ENCODE measurements at regions not wholly inside any gene's neighbourhood (a gene's known extent, or its start where the extent isn't known, plus 50 kb on each side); places are given as distances from the start of the nearest gene placed in this dataset.

- no peak for DNase-seq
Measured at GRCh38 chr12:59077575-59078426, 157.5 kb upstream of the LRIG3 start.

GRCh38 chr12:59077153-59077552, 156.8 kb upstream of the LRIG3 start:
- no peak for DNase-seq

DNA sequence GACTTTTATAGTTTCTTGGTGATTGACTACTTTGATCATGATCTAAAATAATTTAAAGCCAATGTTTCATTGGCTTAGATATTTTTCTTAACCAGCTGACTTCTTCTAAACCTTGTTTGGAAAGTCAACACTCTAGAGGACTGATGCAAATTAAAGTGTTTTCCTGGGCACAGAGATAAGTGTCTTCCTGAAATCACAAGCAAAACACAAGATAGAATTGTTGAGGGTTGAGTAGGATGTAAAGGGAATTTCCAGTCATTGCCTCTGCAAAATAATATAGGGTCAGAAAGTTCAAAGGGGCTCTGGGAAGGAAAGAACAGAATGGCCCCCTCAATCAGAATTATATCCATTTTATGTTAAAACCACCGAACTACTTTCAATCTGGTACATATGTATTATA, 156.3 kb upstream of the LRIG3 start:
- DNase-seq, result no peak

- DNase-seq, result no peak
Measured at GRCh38 chr12:59075968-59076490, 155.7 kb upstream of the LRIG3 start.

DNA sequence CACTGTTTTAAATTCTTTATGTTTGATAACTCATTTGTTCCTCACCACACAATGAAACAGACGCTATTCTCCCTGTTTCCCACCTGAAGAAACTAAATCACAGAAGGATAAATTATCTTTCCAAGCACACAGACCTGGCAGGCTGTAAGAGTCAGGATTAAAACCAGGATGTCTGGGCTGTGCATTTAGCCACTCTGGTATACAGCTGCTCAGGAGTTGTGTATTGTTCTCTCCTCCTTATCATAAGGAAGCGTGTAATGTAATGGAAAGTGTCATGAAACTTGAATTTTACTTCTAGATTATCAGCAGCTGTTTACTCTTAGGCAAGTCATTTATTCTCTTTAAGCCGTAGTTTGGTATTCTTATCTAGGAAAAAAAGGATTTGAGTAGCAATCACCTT, 154.8 kb upstream of the LRIG3 start:
- DNase-seq, result no peak

- no peak for DNase-seq
Measured at GRCh38 chr12:59070322-59070933, 150.1 kb upstream of the LRIG3 start.

GRCh38 chr12:59069516-59069915, 149.2 kb upstream of the LRIG3 start:
- DNase-seq, result no peak

GRCh38 chr12:59068436-59068835, 148.1 kb upstream of the LRIG3 start:
- no peak for DNase-seq

DNA sequence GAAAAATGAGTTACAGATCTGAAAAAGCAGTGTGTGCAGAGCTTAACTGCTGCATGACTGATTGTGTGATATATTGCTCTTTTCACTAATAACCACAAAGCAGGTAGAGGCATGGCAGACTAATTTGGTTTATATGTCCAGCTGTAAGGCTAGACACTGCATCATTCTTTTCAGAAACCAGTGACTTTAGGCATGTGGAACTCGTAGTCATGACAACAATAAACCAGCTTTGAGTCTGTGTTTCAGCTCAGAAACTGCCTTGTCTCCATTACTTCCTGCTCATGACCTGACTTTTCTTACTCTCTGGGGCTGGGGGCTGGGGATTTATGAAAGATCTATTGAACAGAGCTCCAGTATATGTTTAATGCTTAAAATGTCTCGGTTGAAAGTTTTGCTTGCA, 146.8 kb upstream of the LRIG3 start:
- peak; percentile 28 for DNase-seq

GRCh38 chr12:59066445-59066844, 146.1 kb upstream of the LRIG3 start:
- peak; percentile 6 for DNase-seq

DNA sequence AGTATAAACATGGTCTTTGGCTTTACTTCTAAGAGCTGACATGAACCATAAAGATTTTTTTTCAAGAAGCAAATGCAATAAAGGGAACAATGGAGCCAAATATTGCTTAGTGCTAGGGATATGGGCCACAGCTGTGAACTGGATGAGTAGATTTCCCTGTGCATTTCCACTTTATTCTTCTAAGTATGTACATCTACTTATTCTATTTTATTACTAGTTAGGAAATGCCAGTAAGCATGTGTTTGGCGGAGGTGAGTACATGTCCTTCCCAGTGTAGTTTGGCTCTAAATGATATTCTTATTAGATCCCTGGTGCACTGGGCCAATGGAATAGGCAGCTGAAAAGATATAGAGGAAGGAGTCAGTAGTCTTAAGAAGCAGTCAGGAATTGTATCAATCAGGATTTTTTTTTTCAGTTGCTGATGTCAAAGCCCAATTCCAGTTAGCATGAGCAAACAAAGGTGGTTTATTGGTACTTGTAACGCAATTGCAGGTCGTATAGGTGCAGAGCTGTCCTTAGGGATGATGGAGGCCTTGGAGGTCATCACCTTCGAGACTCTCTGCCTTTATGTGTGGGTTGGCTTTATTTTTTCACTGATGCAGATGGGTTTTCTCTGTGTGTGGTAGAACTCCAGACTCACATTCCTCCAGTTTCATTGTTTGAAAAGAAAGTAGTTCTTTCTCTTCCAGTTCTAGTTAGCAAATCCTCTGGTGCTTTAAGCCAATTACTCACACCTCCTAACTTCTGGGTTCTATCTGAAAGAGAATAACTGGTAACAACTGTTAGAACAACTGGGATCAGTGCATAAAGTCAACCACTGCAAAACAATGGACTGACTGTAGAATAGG, 139.0 kb upstream of the LRIG3 start:
- DNase-seq, result no peak

- DNase-seq, result no peak
Measured at GRCh38 chr12:59056966-59057365, 136.7 kb upstream of the LRIG3 start.

DNA sequence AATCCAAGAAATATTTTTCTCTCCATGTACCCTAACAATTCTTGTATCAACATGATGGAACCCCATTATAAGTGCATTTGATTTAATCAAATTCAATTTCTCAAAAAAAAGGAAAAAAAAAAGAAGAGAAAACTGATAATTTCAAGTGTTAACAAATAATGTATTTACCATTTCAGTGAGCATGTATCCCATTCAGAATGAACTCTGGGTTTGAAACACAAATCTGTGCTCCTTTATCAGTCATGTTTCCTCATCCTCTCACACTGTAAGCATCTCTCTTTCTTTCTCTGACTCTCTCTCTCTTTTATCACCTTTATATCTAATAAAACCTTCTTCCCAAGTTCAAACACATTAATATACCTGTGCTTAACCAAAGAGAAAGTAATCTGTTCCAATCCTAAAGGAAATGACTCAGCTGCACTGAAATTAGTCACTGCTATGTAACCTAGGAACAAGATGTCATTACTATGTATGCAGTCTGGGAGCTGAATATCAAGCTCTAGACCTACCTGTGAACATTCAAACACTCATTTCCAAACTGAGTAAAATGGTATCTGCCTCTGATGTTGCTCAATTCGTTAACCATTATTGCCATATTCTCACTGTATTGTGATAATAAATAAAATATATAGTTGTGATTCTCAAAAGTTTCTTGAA, 135.0 kb upstream of the LRIG3 start:
- DNase-seq, result peak; percentile 4

DNA sequence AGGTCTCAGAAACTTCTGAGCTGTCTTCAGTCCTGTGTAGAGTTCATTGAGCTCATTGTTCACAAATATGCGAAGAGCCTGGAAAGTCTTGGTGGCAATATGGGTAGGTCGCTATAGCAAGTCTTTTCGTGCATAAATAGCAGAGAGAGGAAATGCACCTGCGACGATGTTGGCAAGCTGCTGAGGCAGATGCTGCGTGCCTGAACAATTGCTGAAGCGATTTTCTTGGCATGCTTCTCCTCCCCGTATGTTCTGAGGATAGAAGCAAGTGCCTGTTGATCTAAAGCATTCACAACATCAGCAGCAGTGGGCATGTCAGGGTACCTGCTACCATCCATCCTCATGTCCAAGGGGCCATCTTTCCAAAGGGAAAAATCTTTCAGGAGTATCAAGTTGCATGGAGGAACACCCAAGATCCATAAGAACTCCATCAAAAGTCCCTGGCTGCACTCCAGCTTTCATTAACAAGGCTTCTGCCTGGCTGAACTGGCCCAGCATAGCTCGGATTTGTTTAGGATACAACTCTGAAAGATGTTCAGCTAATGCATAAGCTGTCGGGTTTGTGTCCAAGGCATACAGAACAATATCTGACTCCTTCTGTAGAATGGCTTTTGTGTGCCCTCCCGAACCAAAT, 133.1 kb upstream of the LRIG3 start:
- DNase-seq, result peak; percentile 56

- DNase-seq, result no peak
Measured at GRCh38 chr12:59046763-59047534, 126.6 kb upstream of the LRIG3 start.

DNA sequence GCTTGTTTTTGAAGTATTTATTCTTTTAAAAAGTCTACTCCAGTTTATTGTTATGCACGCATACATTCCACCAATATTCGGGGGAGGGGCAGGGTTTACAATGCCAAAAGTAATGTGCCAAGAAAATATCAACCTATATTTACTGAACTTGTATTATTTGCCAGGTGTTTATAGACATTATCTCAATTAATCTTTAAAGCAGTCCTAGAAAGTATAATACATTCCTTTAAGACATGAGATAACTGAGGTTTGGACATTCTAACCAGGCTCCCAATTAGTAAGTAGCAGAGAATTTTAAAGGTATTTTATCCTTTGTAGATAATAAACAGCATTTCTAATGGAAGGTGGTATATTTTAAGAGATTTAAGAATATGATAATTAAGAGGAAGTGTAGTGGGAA, 124.5 kb upstream of the LRIG3 start:
- no peak for DNase-seq

DNA sequence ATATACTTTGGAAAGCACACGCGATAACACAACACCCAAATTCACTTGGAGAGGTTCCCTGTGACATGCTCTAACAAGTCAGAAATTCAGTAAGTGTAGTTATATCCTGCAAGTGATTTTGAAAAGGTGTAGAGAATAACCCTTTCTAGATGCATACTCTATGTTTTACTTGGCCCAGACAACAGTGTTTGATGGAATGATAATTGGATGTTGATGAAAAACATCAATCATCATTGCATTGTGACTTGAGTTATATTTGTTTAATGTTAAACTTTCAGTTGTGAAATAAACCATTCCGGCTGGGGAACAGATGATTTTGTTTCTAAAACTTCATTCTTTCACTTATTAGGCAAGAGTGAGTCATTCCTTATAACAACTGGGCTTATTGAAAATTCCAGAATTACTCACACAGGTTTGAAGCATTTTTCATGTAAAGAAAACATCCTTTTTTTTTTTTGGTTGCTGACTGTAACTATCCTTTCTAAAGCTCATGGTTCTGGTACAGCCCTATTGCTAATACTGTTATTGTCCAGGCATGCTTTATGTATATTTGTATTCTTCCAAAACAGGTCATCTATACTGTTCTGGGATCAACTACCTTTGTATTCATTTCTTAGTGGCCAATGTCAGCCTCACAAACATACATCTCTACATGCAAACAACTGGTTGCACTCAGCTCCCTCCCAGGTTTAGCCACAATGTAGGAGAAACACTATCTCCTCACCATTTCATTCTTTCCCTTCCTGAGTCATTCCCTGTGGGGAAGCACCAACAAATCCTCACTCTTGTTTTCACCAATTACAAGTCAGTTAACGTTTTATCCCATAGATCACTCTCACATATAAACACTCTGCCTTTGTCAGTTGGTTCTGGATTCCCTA, 121.2 kb upstream of the LRIG3 start:
- DNase-seq, result no peak

- DNase-seq, result peak; percentile 26
Measured at GRCh38 chr12:59040656-59041055, 120.4 kb upstream of the LRIG3 start.

DNA sequence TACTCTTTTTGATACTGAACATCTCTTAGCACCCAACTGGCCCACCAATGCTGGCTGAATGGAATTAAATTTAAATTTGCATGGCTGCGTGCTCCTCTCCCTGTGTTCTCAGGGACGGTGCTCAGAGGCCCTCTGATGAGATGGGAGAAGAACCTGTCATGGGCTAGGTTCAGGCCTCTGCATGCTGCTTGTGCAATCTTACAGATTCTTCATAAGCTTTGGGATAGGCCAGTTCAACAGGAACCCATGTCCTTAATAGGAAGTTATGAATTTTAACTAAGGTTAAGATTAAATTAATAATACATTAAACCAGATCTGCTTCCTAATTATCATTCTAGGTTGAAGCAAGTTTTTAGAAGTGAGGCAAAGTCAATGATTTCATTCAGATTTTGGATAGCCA, 119.7 kb upstream of the LRIG3 start:
- no peak for DNase-seq

DNA sequence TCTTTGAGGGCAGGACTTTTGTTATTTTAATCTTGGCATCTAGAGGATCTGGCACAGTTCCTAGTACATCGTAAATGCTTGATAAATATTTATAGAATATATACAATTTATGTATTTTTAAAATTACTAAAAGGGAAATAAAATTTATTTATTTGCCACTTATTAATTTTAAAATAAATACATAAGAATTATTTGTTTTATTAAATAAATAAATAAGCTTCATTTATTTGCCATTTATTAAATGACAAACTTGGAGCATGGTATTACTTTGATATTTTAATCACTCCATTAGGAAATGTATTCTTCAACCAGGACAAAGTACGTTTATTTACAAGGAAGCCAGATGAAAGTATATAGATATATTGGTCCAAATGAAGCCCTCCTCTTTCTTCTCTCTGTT, 118.7 kb upstream of the LRIG3 start:
- DNase-seq, result no peak

All from RPMI8226 (cell line).